ENCODE measurements at regions not wholly inside any gene's neighbourhood (a gene's known extent, or its start where the extent isn't known, plus 50 kb on each side); places are given as distances from the start of the nearest gene placed in this dataset.

GRCh38 chr6:48628316-48628715 is 517.3 kb upstream of the PTCHD4 start:
- Histone ChIP-seq H4K8ac (ENCODE audit: low read length) (no peak overlapping the region), H3K23ac (ENCODE audit: low read length in 2 of 2) (no peak overlapping the region), H3K4me3 (ENCODE audit: insufficient read depth in 1 of 2, low read depth in 1 of 2, low read length in 2 of 2) (no peak overlapping the region), H2BK15ac (ENCODE audit: low read depth, poor library complexity, severe bottlenecking) (no peak overlapping the region), H3K9me3 (ENCODE audit: control insufficient read depth, low read length) (no peaks in the 10 kb centered on the region), H3K36me3 (ENCODE audit: control insufficient read depth in 1 of 2, insufficient read depth in 2 of 2, low read depth in 1 of 2, low read length in 2 of 2) (no peaks in the 10 kb centered on the region), H3K14ac (ENCODE audit: low read length in 2 of 2) (no peak overlapping the region), H2BK5ac (ENCODE audit: low read depth, low read length, poor library complexity, severe bottlenecking) (no peak overlapping the region), H2BK120ac (ENCODE audit: low read depth, low read length) (no peak overlapping the region), H3K79me1 (replicated peaks; ENCODE audit: low read length, poor library complexity, severe bottlenecking) (no peaks in the 10 kb centered on the region), H3K27ac (ENCODE audit: low read length, poor library complexity, severe bottlenecking) (no peak overlapping the region), H3K27me3 (ENCODE audit: control insufficient read depth in 1 of 2, insufficient read depth in 1 of 2, low read length in 2 of 2) (no peaks in the 10 kb centered on the region), H3K9ac (ENCODE audit: low read length) (no peak overlapping the region), H3K18ac (ENCODE audit: low read depth in 1 of 2, low read length in 2 of 2) (no peak overlapping the region), H3K4me1 (ENCODE audit: control insufficient read depth, insufficient read depth, low read depth, low read length) (no peaks in the 10 kb centered on the region), H3K4ac (ENCODE audit: low read depth in 1 of 2, low read length in 2 of 2) (no peak overlapping the region), H2AFZ (ENCODE audit: low read depth, low read length) (no peak overlapping the region), H2AK5ac (ENCODE audit: low read length, severe bottlenecking) (no peak overlapping the region), H2BK12ac (ENCODE audit: low read length in 2 of 2) (no peak overlapping the region), H3K4me2 (ENCODE audit: low read length, poor library complexity, severe bottlenecking) (no peak overlapping the region), H4K91ac (ENCODE audit: low read length) (no peak overlapping the region)
- WGBS, result 88% methylated on average over 2 of the region's 3 CpGs
- no peak for DNase-seq

- no peaks in the 10 kb centered on the region for H3K4me1 ChIP-seq (ENCODE audit: control insufficient read depth, insufficient read depth, low read depth, low read length)
- no peak overlapping the region for H4K91ac ChIP-seq (ENCODE audit: low read length)
- no peak for DNase-seq
- no peak overlapping the region for H3K4me3 ChIP-seq (ENCODE audit: insufficient read depth in 1 of 2, low read depth in 1 of 2, low read length in 2 of 2)
- no peak overlapping the region for H4K8ac ChIP-seq (ENCODE audit: low read length)
- H2BK15ac ChIP-seq (ENCODE audit: low read depth, poor library complexity, severe bottlenecking), result no peak overlapping the region
- no peak overlapping the region for H3K14ac ChIP-seq (ENCODE audit: low read length in 2 of 2)
- no peaks in the 10 kb centered on the region for H3K79me1 ChIP-seq (replicated peaks; ENCODE audit: low read length, poor library complexity, severe bottlenecking)
- no peak overlapping the region for H3K9ac ChIP-seq (ENCODE audit: low read length)
- no peak overlapping the region for H3K4ac ChIP-seq (ENCODE audit: low read depth in 1 of 2, low read length in 2 of 2)
- H3K4me2 ChIP-seq (ENCODE audit: low read length, poor library complexity, severe bottlenecking), result no peak overlapping the region
- no peak overlapping the region for H2AK5ac ChIP-seq (ENCODE audit: low read length, severe bottlenecking)
- no peak overlapping the region for H2BK120ac ChIP-seq (ENCODE audit: low read depth, low read length)
- no peak overlapping the region for H3K18ac ChIP-seq (ENCODE audit: low read depth in 1 of 2, low read length in 2 of 2)
- no peak overlapping the region for H2BK12ac ChIP-seq (ENCODE audit: low read length in 2 of 2)
- H2BK5ac ChIP-seq (ENCODE audit: low read depth, low read length, poor library complexity, severe bottlenecking), result no peak overlapping the region
- no peaks in the 10 kb centered on the region for H3K27me3 ChIP-seq (ENCODE audit: control insufficient read depth in 1 of 2, insufficient read depth in 1 of 2, low read length in 2 of 2)
- no peaks in the 10 kb centered on the region for H3K9me3 ChIP-seq (ENCODE audit: control insufficient read depth, low read length)
- H3K27ac ChIP-seq (ENCODE audit: low read length, poor library complexity, severe bottlenecking), result no peak overlapping the region
- H3K36me3 ChIP-seq (ENCODE audit: control insufficient read depth in 1 of 2, insufficient read depth in 2 of 2, low read depth in 1 of 2, low read length in 2 of 2), result no peaks in the 10 kb centered on the region
- H3K23ac ChIP-seq (ENCODE audit: low read length in 2 of 2), result no peak overlapping the region
- no peak overlapping the region for H2AFZ ChIP-seq (ENCODE audit: low read depth, low read length)
These were observed 515.4 kb upstream of the PTCHD4 start for GRCh38 chr6:48626421-48626820.

GRCh38 chr6:48624631-48625030 is 513.6 kb upstream of the PTCHD4 start:
- H3K79me1 ChIP-seq (replicated peaks; ENCODE audit: low read length, poor library complexity, severe bottlenecking), result no peaks in the 10 kb centered on the region
- H2AFZ ChIP-seq (ENCODE audit: low read depth, low read length), result no peak overlapping the region
- no peak overlapping the region for H3K14ac ChIP-seq (ENCODE audit: low read length in 2 of 2)
- H3K18ac ChIP-seq (ENCODE audit: low read depth in 1 of 2, low read length in 2 of 2), result no peak overlapping the region
- H4K91ac ChIP-seq (ENCODE audit: low read length), result no peak overlapping the region
- H2BK5ac ChIP-seq (ENCODE audit: low read depth, low read length, poor library complexity, severe bottlenecking), result no peak overlapping the region
- DNase-seq, result no peak
- H4K8ac ChIP-seq (ENCODE audit: low read length), result no peak overlapping the region
- H2BK120ac ChIP-seq (ENCODE audit: low read depth, low read length), result no peak overlapping the region
- WGBS, result 100% methylated on average over 1 of the region's 3 CpGs
- H3K9ac ChIP-seq (ENCODE audit: low read length), result no peak overlapping the region
- no peaks in the 10 kb centered on the region for H3K4me1 ChIP-seq (ENCODE audit: control insufficient read depth, insufficient read depth, low read depth, low read length)
- H2AK5ac ChIP-seq (ENCODE audit: low read length, severe bottlenecking), result no peak overlapping the region
- no peak overlapping the region for H3K4me2 ChIP-seq (ENCODE audit: low read length, poor library complexity, severe bottlenecking)
- no peaks in the 10 kb centered on the region for H3K27me3 ChIP-seq (ENCODE audit: control insufficient read depth in 1 of 2, insufficient read depth in 1 of 2, low read length in 2 of 2)
- H3K36me3 ChIP-seq (ENCODE audit: control insufficient read depth in 1 of 2, insufficient read depth in 2 of 2, low read depth in 1 of 2, low read length in 2 of 2), result no peaks in the 10 kb centered on the region
- no peaks in the 10 kb centered on the region for H3K9me3 ChIP-seq (ENCODE audit: control insufficient read depth, low read length)
- H3K4ac ChIP-seq (ENCODE audit: low read depth in 1 of 2, low read length in 2 of 2), result no peak overlapping the region
- H2BK15ac ChIP-seq (ENCODE audit: low read depth, poor library complexity, severe bottlenecking), result no peak overlapping the region
- H2BK12ac ChIP-seq (ENCODE audit: low read length in 2 of 2), result no peak overlapping the region
- H3K4me3 ChIP-seq (ENCODE audit: insufficient read depth in 1 of 2, low read depth in 1 of 2, low read length in 2 of 2), result no peak overlapping the region
- no peak overlapping the region for H3K23ac ChIP-seq (ENCODE audit: low read length in 2 of 2)
- no peak overlapping the region for H3K27ac ChIP-seq (ENCODE audit: low read length, poor library complexity, severe bottlenecking)

GRCh38 chr6:48619771-48620170 is 508.8 kb upstream of the PTCHD4 start:
- H3K4me1 ChIP-seq (ENCODE audit: control insufficient read depth, insufficient read depth, low read depth, low read length), result no peaks in the 10 kb centered on the region
- H3K23ac ChIP-seq (ENCODE audit: low read length in 2 of 2), result no peak overlapping the region
- H3K14ac ChIP-seq (ENCODE audit: low read length in 2 of 2), result no peak overlapping the region
- H3K79me1 ChIP-seq (replicated peaks; ENCODE audit: low read length, poor library complexity, severe bottlenecking), result no peaks in the 10 kb centered on the region
- H2BK5ac ChIP-seq (ENCODE audit: low read depth, low read length, poor library complexity, severe bottlenecking), result no peak overlapping the region
- H4K8ac ChIP-seq (ENCODE audit: low read length), result no peak overlapping the region
- H3K27ac ChIP-seq (ENCODE audit: low read length, poor library complexity, severe bottlenecking), result no peak overlapping the region
- H2BK15ac ChIP-seq (ENCODE audit: low read depth, poor library complexity, severe bottlenecking), result no peak overlapping the region
- DNase-seq, result no peak
- no peak overlapping the region for H3K18ac ChIP-seq (ENCODE audit: low read depth in 1 of 2, low read length in 2 of 2)
- H3K4ac ChIP-seq (ENCODE audit: low read depth in 1 of 2, low read length in 2 of 2), result no peak overlapping the region
- no peaks in the 10 kb centered on the region for H3K27me3 ChIP-seq (ENCODE audit: control insufficient read depth in 1 of 2, insufficient read depth in 1 of 2, low read length in 2 of 2)
- no peak overlapping the region for H2BK12ac ChIP-seq (ENCODE audit: low read length in 2 of 2)
- H3K36me3 ChIP-seq (ENCODE audit: control insufficient read depth in 1 of 2, insufficient read depth in 2 of 2, low read depth in 1 of 2, low read length in 2 of 2), result no peaks in the 10 kb centered on the region
- WGBS, result 98% methylated on average over 2 of the region's 3 CpGs
- no peak overlapping the region for H4K91ac ChIP-seq (ENCODE audit: low read length)
- no peak overlapping the region for H2AFZ ChIP-seq (ENCODE audit: low read depth, low read length)
- no peak overlapping the region for H3K9ac ChIP-seq (ENCODE audit: low read length)
- no peak overlapping the region for H3K4me2 ChIP-seq (ENCODE audit: low read length, poor library complexity, severe bottlenecking)
- no peak overlapping the region for H3K4me3 ChIP-seq (ENCODE audit: insufficient read depth in 1 of 2, low read depth in 1 of 2, low read length in 2 of 2)
- H2AK5ac ChIP-seq (ENCODE audit: low read length, severe bottlenecking), result no peak overlapping the region
- H2BK120ac ChIP-seq (ENCODE audit: low read depth, low read length), result no peak overlapping the region
- no peaks in the 10 kb centered on the region for H3K9me3 ChIP-seq (ENCODE audit: control insufficient read depth, low read length)
